ENCODE measurements at regions not wholly inside any gene's neighbourhood (a gene's known extent, or its start where the extent isn't known, plus 50 kb on each side); places are given as distances from the start of the nearest gene placed in this dataset.

- DNase-seq: no peak
- Mint-ChIP-seq H3K4me3 (no peak overlapping the region), H3K4me1 (no peaks in the 10 kb centered on the region), H3K9me3 (no peaks in the 10 kb centered on the region), H3K27ac (no peak overlapping the region), H3K27me3 (ENCODE audit: low read depth in 2 of 2) (peaks cover 0 to 3% of the 10 kb centered on the region in 2 donors), H3K36me3 (no peaks in the 10 kb centered on the region)
- Histone ChIP-seq H3K27me3 (ENCODE audit: control insufficient read depth, insufficient read depth, low read length) (no peaks in the 10 kb centered on the region), H3K9me3 (ENCODE audit: control insufficient read depth, insufficient read depth, low read length) (no peaks in the 10 kb centered on the region), H3K36me3 (ENCODE audit: control insufficient read depth, insufficient read depth, low read length) (no peaks in the 10 kb centered on the region), H3K4me1 (ENCODE audit: control insufficient read depth, insufficient read depth, low read length) (no peaks in the 10 kb centered on the region), H3K27ac (ENCODE audit: low read length) (no peak overlapping the region), H3K4me3 (ENCODE audit: low read length) (no peak overlapping the region)
- intact Hi-C loops (cut with micrococcal nuclease): no loop called here
- WGBS (ENCODE audit: insufficient coverage): 75% methylated on average over 6 of the region's 6 CpGs
- no peak for TF ChIP-seq CTCF (IDR thresholded peaks at IDR 0.05)
- ATAC-seq: no peak
These were observed 216.3 kb upstream of the ATXN7L3B start for GRCh38 chr12:74321381-74321780.

GRCh38 chr12:74322792-74323191 lies 214.8 kb upstream of the ATXN7L3B start:
- Histone ChIP-seq H3K27me3 (ENCODE audit: control insufficient read depth, insufficient read depth, low read length) (no peaks in the 10 kb centered on the region), H3K4me3 (ENCODE audit: low read length) (no peak overlapping the region), H3K4me1 (ENCODE audit: control insufficient read depth, insufficient read depth, low read length) (no peaks in the 10 kb centered on the region), H3K36me3 (ENCODE audit: control insufficient read depth, insufficient read depth, low read length) (no peaks in the 10 kb centered on the region), H3K9me3 (ENCODE audit: control insufficient read depth, insufficient read depth, low read length) (no peaks in the 10 kb centered on the region), H3K27ac (ENCODE audit: low read length) (no peak overlapping the region)
- ATAC-seq (no peak), DNase-seq (no peak)
- Mint-ChIP-seq H3K4me1 (no peaks in the 10 kb centered on the region), H3K27ac (no peak overlapping the region), H3K27me3 (ENCODE audit: low read depth in 2 of 2) (peaks cover 0 to 3% of the 10 kb centered on the region in 2 donors), H3K36me3 (no peaks in the 10 kb centered on the region), H3K4me3 (no peak overlapping the region), H3K9me3 (no peaks in the 10 kb centered on the region)
- no CpG with 5 or more reads among the region's 2 CpGs for WGBS (ENCODE audit: insufficient coverage)
- TF ChIP-seq CTCF (IDR thresholded peaks at IDR 0.05): no peak
- intact Hi-C loops (cut with micrococcal nuclease): no loop called here

- 90% methylated on average over 2 of the region's 2 CpGs for WGBS (ENCODE audit: insufficient coverage)
- H3K9me3 Mint-ChIP-seq: no peaks in the 10 kb centered on the region
- no peaks in the 10 kb centered on the region for H3K4me1 Mint-ChIP-seq
- Histone ChIP-seq H3K36me3 (ENCODE audit: control insufficient read depth, insufficient read depth, low read length) (no peaks in the 10 kb centered on the region), H3K27ac (ENCODE audit: low read length) (no peak overlapping the region), H3K4me3 (ENCODE audit: low read length) (no peak overlapping the region), H3K4me1 (ENCODE audit: control insufficient read depth, insufficient read depth, low read length) (no peaks in the 10 kb centered on the region), H3K9me3 (ENCODE audit: control insufficient read depth, insufficient read depth, low read length) (no peaks in the 10 kb centered on the region), H3K27me3 (ENCODE audit: control insufficient read depth, insufficient read depth, low read length) (no peaks in the 10 kb centered on the region)
- no peak overlapping the region for H3K4me3 Mint-ChIP-seq
- H3K27ac Mint-ChIP-seq: no peak overlapping the region
- H3K27me3 Mint-ChIP-seq (ENCODE audit: low read depth in 2 of 2): peaks cover 0 to 3% of the 10 kb centered on the region in 2 donors
- TF ChIP-seq CTCF (IDR thresholded peaks at IDR 0.05): no peak
- no peak for DNase-seq
- intact Hi-C loops (cut with micrococcal nuclease): no loop called here
- no peak for ATAC-seq
- H3K36me3 Mint-ChIP-seq: no peaks in the 10 kb centered on the region
These were observed 209.0 kb upstream of the ATXN7L3B start for GRCh38 chr12:74328623-74329022.

- no peaks in the 10 kb centered on the region for H3K36me3 Mint-ChIP-seq
- no peak overlapping the region for H3K27ac Mint-ChIP-seq
- H3K27ac ChIP-seq (ENCODE audit: low read length): no peak overlapping the region
- H3K4me1 Mint-ChIP-seq: no peaks in the 10 kb centered on the region
- H3K4me3 ChIP-seq (ENCODE audit: low read length): no peak overlapping the region
- H3K9me3 ChIP-seq (ENCODE audit: control insufficient read depth, insufficient read depth, low read length): no peaks in the 10 kb centered on the region
- no peak for TF ChIP-seq CTCF (IDR thresholded peaks at IDR 0.05)
- no peaks in the 10 kb centered on the region for H3K36me3 ChIP-seq (ENCODE audit: control insufficient read depth, insufficient read depth, low read length)
- H3K9me3 Mint-ChIP-seq: no peaks in the 10 kb centered on the region
- no peaks in the 10 kb centered on the region for H3K27me3 ChIP-seq (ENCODE audit: control insufficient read depth, insufficient read depth, low read length)
- no peaks in the 10 kb centered on the region for H3K4me1 ChIP-seq (ENCODE audit: control insufficient read depth, insufficient read depth, low read length)
- peaks cover 0 to 3% of the 10 kb centered on the region in 2 donors for H3K27me3 Mint-ChIP-seq (ENCODE audit: low read depth in 2 of 2)
- H3K4me3 Mint-ChIP-seq: no peak overlapping the region
- intact Hi-C loops (cut with micrococcal nuclease): no loop called here
- ATAC-seq (no peak), DNase-seq (no peak)
These were observed 202.9 kb upstream of the ATXN7L3B start for GRCh38 chr12:74334780-74335179.

Measured in natural killer cell (primary cell).